GM08714 (cell line): ENCODE measurements at regions not wholly inside any gene's neighbourhood (a gene's known extent, or its start where the extent isn't known, plus 50 kb on each side); places are given as distances from the start of the nearest gene placed in this dataset.

Source experiments
- H3K4me3 ChIP-seq: fragments of 200-500 bp; sonication (Bioruptor generic); 2 replicates; pipeline ENCODE4 v1.5.1; 2014; ENCODE audit warnings: mild to moderate bottlenecking, low read length, inconsistent platforms
- ZNF274 ChIP-seq: IDR thresholded peaks from 2 replicates; pipeline ENCODE4 v1.6.1; 2012; ENCODE audit warnings: mild to moderate bottlenecking, low read depth, low read length

DNA sequence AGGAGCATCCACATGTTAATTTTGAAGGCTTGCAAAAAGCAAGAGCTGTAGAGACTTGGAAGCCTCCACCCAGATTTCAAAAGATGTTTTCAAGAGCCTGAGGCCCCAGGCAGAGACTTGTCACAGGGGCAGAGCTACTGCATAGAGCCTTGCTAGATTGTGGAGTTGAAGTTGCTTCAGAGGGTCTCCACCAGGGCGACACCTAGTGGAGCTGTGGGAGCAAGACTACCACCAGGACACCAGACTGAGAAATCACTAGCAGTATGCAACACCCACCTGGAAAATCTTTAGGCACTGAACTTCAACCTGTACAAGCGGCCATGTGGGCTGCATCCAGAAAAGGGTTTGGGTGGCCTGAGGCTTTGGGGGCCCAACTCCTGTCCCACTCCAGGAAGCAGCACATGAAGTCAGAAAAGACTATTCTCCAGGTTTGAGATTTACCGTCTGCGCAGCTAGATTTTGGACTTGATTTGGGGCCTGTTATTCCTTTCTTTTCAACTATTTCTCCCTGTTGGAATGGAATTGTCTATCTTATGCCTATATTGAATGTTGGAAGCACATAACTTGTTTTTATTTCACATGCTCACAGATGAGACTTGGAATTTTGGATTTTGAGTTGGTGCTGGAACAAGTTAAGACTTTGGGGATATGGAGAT is 508.6 kb downstream of the FLRT2 start:
- TF ChIP-seq ZNF274: no peak

DNA sequence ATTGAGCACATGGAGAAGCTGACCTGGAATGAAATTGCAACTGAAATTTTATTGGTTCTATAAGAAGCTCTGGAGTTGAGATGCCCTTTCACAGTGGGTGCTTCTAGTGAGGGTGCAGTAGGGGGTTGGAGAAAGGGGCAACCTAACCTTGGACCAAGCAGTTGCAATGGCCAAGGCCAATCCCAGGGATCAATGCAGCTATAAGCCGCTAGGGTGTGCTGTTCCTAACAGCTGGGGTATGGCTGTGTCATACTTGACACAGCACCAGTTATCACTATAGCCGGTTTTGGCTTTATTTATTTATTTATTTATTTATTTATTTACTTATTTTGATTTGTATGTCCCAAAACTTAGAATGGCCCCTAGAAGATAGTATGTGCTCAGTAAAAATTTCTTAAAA is 505.9 kb downstream of the FLRT2 start:
- TF ChIP-seq ZNF274: no peak
- no peak overlapping the region for H3K4me3 ChIP-seq

More for the DNA sequence above, 508.6 kb downstream of the FLRT2 start:
- H3K4me3 ChIP-seq: no peak overlapping the region

DNA sequence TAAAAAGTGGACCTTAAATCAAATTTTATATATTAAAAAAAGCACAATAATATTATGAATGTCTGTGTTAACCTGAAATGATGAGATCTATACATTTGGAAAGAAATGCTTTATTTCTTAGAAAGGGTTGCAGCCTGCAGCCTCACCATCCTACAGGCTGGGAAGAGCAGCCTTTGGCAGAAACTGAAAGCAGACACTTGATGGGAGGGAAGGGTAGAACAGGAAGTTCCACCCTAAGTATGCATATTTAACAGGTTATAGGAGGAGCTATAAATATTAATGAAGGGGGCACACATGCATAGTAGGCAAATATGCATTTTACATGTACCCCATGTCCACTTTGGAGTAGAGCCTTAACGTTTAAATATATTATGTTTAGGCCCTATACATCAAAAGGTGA is 498.0 kb downstream of the FLRT2 start:
- H3K4me3 ChIP-seq: no peak overlapping the region
- TF ChIP-seq ZNF274: no peak

DNA sequence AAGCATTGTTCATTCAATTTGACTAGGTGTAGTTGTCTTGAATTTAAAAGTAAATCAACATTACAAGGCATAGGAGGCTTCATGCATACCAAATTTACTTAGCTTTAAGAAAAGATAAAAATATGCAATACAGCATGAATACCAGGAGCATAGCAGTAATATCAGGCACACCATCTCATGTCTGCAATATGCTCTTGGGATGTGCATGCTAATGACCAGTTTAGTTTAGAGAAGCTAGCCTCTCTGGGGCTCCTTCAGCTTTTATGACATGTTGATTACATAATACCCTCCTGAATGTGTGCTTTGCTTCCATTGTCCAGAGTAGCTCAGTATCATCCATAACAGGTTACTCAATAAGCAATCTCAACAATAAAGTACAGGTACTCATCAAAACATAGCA is 497.2 kb downstream of the FLRT2 start:
- no peak for TF ChIP-seq ZNF274
- no peak overlapping the region for H3K4me3 ChIP-seq

DNA sequence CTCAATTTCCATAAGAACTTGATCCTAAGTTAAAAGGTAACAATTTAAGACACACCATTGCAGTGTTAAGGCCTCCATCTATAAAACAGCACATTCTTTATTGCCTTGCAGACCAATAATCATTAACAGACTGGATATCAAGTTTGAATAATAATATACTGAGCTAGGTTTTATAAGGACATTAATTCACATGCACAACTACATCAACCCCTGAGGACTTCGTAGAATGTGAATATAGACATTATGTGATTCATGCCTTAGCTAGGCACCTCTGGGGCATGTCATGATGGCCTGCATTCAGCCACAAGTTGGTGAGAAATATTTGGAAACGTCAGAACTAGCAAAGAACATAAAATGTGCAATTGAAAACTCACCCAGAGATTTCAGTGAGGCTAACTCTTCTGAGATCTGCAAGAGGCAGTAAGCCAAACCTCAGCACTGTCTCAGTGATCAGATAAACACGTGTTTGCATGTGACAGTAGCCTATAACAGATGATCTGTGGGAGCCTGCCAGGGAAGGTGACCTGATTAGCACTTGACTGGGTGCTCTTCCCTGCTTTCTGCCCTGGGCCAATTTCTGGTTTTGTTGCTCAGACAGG is 492.2 kb downstream of the FLRT2 start:
- no peak for TF ChIP-seq ZNF274
- no peak overlapping the region for H3K4me3 ChIP-seq

DNA sequence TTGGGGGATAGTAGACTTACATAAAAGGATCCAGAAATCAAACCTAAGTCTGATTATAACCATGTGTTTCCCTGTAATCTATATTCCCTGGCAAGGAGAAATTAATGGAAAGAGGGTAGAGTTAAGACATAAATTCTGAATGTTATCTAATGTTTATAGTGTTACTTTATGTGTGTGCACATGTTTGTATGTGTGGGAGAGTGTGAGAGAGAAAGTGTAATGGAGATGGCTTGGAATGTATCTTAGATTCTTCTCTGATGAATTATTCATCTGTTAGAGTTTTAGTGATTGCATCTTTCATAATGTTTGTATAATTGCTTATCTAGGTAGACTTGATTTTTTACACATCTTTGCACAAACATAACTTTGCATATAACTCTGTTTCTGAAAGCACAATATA is 490.9 kb downstream of the FLRT2 start:
- H3K4me3 ChIP-seq: no peak overlapping the region
- TF ChIP-seq ZNF274: no peak

DNA sequence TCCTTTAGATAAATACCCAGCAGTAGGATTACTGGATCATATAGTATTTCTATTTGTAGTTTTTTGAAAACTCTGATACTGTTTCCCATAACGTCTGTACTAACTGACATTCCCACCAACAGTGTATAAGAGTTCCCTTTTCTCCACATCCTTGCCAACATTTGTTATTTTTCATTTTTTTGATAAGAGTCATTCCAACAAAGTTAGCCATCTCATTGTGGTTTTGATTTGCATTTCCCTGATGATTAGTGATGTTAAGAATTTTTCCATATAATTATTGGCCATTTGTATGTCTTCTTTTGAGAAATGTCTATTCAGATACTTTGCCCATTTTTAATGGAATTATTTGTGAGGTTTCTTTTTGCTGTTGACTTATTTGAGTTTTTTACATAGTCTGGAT is 486.0 kb downstream of the FLRT2 start:
- no peak overlapping the region for H3K4me3 ChIP-seq
- no peak for TF ChIP-seq ZNF274

GRCh38 chr14:86015511-86015910 is 485.6 kb downstream of the FLRT2 start:
- TF ChIP-seq ZNF274: no peak
- H3K4me3 ChIP-seq: no peak overlapping the region

DNA sequence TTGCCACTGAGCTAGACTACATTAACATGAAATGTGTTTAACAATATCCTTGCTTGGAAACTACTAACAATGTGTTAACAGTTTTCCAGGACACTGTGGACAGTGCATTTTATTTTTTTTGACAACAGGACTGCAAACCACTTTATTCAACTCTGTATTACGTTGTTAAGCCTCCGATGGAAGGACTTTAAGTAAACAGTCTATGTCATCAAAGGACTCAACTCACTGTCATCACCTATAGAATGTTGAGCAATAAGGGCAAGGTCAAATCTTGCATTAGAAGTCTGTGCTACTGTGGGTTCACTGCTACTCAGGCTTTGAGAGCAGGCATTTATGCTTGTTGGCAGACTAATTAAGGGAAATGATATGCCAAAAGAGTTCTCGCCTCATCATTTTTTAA is 483.7 kb downstream of the FLRT2 start:
- H3K4me3 ChIP-seq: no peak overlapping the region

DNA sequence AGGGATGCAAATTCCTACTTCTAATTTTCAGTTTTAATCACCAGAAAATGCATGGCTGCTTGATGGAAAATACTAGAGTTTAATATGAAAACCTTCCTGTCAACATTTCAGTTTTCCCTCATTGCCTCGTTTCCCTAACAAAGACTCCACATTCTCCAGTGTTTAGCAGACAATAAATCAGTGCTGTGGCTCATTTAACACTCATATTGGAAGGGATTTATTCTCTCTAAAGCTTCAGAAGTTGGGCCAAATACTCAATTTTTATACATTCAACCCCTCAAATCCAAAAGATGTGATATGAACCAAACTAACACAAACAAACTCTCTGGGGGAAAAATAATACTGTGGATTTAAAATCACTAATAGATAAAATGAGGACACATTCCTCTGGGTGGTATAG is 482.5 kb downstream of the FLRT2 start:
- TF ChIP-seq ZNF274: no peak
- H3K4me3 ChIP-seq: no peak overlapping the region

More for the DNA sequence above, 483.7 kb downstream of the FLRT2 start:
- no peak for TF ChIP-seq ZNF274

DNA sequence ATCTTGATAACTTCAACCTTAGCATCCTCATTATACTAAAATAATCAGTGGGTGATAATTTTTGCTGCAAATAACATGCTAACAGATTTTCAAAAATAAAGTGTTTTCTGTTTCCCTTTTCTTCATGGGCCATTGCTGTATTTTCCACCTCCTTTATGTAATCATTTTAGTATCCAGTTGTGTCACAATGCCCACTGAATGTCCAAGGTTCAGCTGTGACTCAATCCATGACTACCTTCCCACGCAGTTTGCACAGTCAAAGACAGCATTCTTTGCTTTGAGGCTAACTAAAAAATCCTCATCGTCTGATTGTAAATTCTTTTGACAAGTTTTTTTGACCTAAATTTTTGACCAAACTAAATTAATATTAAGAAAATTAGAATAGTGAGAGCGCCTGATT is 474.1 kb downstream of the FLRT2 start:
- TF ChIP-seq ZNF274: no peak
- H3K4me3 ChIP-seq: no peak overlapping the region

DNA sequence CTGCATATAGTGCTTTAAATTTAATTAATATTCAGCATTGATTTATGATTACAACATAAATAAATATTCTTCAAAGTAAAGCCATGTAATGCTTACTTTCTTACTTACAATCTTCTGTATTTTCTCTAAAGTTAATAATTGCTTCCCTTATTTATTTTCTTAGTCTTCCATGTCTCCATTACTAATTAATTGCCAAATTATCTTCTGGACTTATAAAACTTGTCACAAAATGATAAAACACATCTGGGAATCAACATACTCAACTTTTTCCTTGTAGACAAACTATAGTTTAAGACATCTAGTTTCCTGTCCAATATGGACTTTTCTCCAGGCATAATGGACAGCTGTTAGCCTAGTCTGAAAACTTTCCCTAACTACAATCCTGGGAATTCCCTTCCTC is 466.6 kb downstream of the FLRT2 start:
- no peak overlapping the region for H3K4me3 ChIP-seq
- TF ChIP-seq ZNF274: no peak

GRCh38 chr14:85991156-85991555 is 461.2 kb downstream of the FLRT2 start:
- no peak for TF ChIP-seq ZNF274

GRCh38 chr14:85987907-85988306 is 458.0 kb downstream of the FLRT2 start:
- TF ChIP-seq ZNF274: no peak

More at GRCh38 chr14:85991156-85991555, 461.2 kb downstream of the FLRT2 start:
- no peak overlapping the region for H3K4me3 ChIP-seq

GRCh38 chr14:85987292-85987691 is 457.3 kb downstream of the FLRT2 start:
- no peak overlapping the region for H3K4me3 ChIP-seq
- TF ChIP-seq ZNF274: no peak

More at GRCh38 chr14:85987907-85988306, 458.0 kb downstream of the FLRT2 start:
- H3K4me3 ChIP-seq: no peak overlapping the region
